ENCODE measurements at regions not wholly inside any gene's neighbourhood (a gene's known extent, or its start where the extent isn't known, plus 50 kb on each side); places are given as distances from the start of the nearest gene placed in this dataset.

DNA sequence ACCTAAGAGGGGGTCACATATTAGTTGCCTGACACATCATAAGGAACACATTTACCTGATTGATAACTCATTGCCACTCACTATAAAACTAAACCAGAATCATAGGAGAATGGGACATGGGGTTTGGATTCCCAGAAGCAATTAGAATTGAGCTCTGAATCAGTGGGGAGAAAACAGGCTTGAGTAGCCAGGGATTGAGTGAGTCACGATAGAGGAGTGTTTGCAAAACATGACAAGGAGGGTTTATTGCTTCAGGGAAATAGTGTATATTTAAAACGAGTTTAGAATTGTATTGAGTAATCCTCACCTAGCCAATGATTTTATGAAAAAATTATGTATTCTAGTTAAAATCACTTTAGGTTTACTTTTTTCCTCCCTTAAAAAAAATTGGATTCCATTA lies 101.1 kb upstream of the THRB start:
- DNase-seq (ENCODE audit: low read depth): peak; percentile 31
- TF ChIP-seq, protein P1, sequence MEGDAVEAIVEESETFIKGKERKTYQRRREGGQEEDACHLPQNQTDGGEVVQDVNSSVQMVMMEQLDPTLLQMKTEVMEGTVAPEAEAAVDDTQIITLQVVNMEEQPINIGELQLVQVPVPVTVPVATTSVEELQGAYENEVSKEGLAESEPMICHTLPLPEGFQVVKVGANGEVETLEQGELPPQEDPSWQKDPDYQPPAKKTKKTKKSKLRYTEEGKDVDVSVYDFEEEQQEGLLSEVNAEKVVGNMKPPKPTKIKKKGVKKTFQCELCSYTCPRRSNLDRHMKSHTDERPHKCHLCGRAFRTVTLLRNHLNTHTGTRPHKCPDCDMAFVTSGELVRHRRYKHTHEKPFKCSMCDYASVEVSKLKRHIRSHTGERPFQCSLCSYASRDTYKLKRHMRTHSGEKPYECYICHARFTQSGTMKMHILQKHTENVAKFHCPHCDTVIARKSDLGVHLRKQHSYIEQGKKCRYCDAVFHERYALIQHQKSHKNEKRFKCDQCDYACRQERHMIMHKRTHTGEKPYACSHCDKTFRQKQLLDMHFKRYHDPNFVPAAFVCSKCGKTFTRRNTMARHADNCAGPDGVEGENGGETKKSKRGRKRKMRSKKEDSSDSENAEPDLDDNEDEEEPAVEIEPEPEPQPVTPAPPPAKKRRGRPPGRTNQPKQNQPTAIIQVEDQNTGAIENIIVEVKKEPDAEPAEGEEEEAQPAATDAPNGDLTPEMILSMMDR (conservative IDR thresholded peaks at IDR 0.05; ENCODE audit: low read length): no peak
- no peak overlapping the region for H3K4me3 ChIP-seq (ENCODE audit: low read length)

DNA sequence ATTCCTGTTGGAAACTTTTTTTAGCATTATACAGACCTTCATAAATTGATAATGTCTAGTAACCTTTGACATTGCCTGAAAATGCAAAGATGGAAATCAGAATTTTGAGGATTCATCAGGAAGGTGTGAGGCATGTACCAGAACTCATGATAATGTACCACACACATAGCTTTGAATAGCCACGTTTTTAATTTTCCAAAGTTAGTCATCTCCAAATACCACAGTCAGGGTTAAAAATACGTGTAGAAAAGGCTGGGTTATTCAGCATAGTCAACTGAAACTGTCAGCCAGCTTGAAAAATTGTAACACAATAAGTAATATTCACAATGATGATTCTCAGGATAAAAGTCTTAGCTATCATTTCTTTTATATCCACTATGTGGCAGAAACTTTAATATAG lies 102.0 kb upstream of the THRB start:
- no peak overlapping the region for H3K4me3 ChIP-seq (ENCODE audit: low read length)
- TF ChIP-seq, protein P1 (conservative IDR thresholded peaks at IDR 0.05; ENCODE audit: low read length): no peak
- DNase-seq (ENCODE audit: low read depth): no peak

DNA sequence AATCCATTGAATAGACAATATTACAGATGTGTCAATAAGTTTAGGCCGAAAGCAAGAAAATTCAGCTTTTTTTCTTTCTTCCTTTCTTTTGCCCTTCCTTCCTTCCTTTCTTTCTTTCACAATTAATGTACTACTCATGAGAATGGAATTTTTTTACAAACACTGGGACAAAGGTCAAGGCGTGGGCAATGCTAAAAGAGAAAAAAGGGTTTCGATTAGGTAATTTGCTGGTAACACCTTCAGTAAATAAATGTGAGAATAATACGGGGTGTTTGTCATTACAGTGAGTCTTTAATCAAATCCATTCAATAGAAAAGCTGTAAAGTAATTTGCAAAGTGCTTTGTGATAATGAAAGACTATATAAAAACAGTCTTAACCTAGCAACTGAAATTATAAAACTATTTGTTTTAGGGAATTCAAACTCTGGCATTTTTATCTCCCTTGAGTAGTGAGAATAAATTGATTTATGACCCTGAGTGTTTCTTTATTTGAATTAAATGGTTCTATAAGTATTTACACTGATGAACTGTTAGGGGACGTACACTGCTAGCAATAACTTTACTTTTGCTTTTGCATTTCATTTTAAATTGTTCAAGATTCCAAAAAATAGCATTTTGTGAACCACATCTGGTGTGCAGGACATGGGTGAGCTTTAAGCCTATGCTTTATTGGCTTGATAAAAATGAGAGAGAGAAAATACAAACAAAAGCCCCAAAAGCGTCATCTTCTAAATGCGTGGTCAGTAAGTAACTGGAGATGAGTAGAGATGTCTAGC lies 104.2 kb upstream of the THRB start:
- DNase-seq (ENCODE audit: low read depth): peak; percentile 40

DNA sequence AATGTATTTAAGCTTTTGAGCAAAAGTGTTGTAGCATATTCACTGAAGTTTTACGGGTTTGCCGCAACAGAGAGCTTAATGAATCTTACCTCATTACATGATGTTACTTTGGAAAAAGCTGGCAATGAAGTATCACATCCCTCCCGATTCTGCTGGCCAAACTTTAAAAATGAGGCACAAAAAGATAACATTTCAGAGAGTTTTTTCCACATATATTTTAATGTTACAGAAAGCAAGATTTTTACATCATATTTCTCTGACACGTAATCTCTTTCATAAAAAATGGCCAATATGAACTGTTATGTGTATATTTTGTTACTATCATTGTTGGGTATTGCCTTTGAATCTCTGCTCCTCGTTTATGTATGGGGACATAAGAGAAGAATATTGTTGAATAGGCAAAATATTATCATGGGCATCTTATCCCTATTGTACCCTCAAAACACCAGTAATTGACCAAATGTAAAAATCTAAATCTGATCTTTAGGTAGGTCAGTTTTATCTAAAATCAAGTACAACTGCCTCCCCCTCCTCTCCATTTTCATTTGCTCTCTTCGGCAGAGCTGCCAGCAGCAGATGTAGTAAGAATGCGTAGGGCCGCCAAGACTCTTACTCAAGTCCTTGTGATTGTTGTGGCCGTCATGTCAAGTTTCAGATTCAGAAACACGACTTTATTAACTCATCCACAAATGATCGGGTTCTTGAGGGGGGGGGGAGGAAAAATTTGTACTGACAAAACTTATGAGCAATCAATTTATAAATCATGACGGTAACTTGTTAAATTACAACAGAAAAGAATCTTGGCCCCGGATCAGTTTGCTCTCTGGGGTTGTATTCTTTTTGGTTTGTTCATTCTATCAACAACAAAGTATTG lies 106.7 kb upstream of the THRB start:
- DNase-seq (ENCODE audit: low read depth): no peak
- no peak overlapping the region for H3K4me3 ChIP-seq (ENCODE audit: low read length)
- TF ChIP-seq, protein P1 (conservative IDR thresholded peaks at IDR 0.05; ENCODE audit: low read length): no peak

More for the DNA sequence above, 104.2 kb upstream of the THRB start:
- H3K4me3 ChIP-seq (ENCODE audit: low read length): no peak overlapping the region
- TF ChIP-seq, protein P1 (conservative IDR thresholded peaks at IDR 0.05; ENCODE audit: low read length): no peak

DNA sequence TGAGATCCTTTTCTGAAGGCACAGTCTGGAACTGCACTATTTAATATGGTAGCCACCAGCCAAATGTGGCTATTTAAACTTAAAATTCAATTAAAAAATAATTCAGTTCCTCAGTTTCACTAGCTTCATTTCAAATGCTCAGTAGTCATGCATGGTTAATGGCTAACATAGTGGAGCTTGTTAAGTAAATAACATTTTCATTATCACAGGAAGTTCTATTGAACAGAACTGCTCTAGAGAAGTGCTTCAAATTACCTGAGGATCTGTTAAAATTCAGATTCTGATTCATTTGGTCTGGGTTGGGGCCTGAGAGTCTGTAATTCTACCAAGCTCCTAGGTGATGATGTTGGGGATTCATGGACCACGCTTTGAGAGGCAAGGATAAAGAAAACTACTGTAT lies 109.6 kb upstream of the THRB start:
- DNase-seq (ENCODE audit: low read depth): no peak
- TF ChIP-seq, protein P1 (conservative IDR thresholded peaks at IDR 0.05; ENCODE audit: low read length): no peak

DNA sequence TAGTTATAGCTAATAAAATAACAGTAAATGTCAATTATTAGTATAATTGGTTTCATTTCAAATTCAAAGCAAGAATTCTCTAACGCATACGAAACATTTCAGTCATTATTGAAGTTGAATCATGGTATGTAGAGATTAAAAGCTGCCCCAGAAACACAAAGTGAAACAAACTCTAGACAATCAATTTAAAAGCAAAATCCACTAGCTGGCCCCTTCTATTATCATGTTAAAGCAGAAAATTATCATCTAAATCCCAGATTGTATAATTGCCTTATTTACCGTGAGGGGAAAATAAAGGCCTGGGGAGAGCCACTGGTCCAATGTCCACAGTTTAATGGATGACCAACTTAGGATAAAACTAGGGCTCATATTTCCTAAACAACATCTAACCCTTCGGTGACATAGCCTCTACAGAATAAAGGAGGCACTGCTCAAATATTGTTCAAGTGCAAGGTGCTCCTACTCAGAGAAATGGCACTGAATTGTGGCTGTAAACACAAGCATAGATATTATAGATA lies 110.9 kb upstream of the THRB start:
- H3K4me3 ChIP-seq (ENCODE audit: low read length): no peak overlapping the region
- TF ChIP-seq, protein P1 (conservative IDR thresholded peaks at IDR 0.05; ENCODE audit: low read length): no peak
- no peak for DNase-seq (ENCODE audit: low read depth)

More for the DNA sequence above, 109.6 kb upstream of the THRB start:
- no peak overlapping the region for H3K4me3 ChIP-seq (ENCODE audit: low read length)

Data from AG10803 (cell line).